Lower leg skin (tissue), 3 donors: ENCODE measurements at regions not wholly inside any gene's neighbourhood (a gene's known extent, or its start where the extent isn't known, plus 50 kb on each side); places are given as distances from the start of the nearest gene placed in this dataset.

ENCODE experiments used
- CTCF ChIP-seq, 3 donors: fragments of 450-650 bp; IDR thresholded peaks; one replicate each; pipeline ENCODE4 v1.5.1; 2016; ENCODE audit warnings: antibody characterized with exemption in 3 of 3, mild to moderate bottlenecking in 3 of 3, moderate library complexity in 2 of 3
- POLR2A ChIP-seq, 2 donors: fragments of 450-650 bp; IDR thresholded peaks; one replicate each; pipeline ENCODE4 v1.6.1; 2016 to 2017; ENCODE audit warnings: antibody characterized with exemption in 2 of 2, mild to moderate bottlenecking in 1 of 2, moderate library complexity in 1 of 2

GRCh38 chr11:80502511-80502910 lies 1061.7 kb upstream of the TENM4 start:
- TF ChIP-seq CTCF (IDR thresholded peaks at IDR 0.05) (no peak), POLR2A (IDR thresholded peaks at IDR 0.05) (no peak)
